WTC11 (cell line): ENCODE measurements at regions not wholly inside any gene's neighbourhood (a gene's known extent, or its start where the extent isn't known, plus 50 kb on each side); places are given as distances from the start of the nearest gene placed in this dataset.

ENCODE experiments used
- ARID4B ChIP-seq: sonication (generic); formaldehyde crosslinking; IDR thresholded peaks from 2 replicates; pipeline ENCODE4 v1.8.0; 2023; ENCODE audit warnings: missing genetic modification reagents, mild to moderate bottlenecking, borderline replicate concordance
- CBFB ChIP-seq: sonication (generic); formaldehyde crosslinking; IDR thresholded peaks from 2 replicates; pipeline ENCODE4 v1.8.1; 2022; ENCODE audit warnings: mild to moderate bottlenecking, low read depth, missing genetic modification reagents
- CTCF ChIP-seq: fragments of 200-600 bp; IDR thresholded peaks from 2 replicates; pipeline ENCODE4 v1.8.0; 2022; ENCODE audit warnings: antibody characterized with exemption
- ESRRA ChIP-seq: sonication (generic); formaldehyde crosslinking; IDR thresholded peaks from 2 replicates; pipeline ENCODE4 v1.8.1; 2022; ENCODE audit warnings: mild to moderate bottlenecking, missing genetic modification reagents, borderline replicate concordance
- FOXP1 ChIP-seq: sonication (generic); formaldehyde crosslinking; IDR thresholded peaks from 2 replicates; pipeline ENCODE4 v1.8.0; 2022; ENCODE audit warnings: missing genetic modification reagents, mild to moderate bottlenecking, moderate library complexity, borderline replicate concordance
- MLX ChIP-seq: sonication (generic); formaldehyde crosslinking; IDR thresholded peaks from 2 replicates; pipeline ENCODE4 v1.8.1; 2023; ENCODE audit warnings: mild to moderate bottlenecking, missing genetic modification reagents, moderate library complexity
- NFATC4 ChIP-seq: fragments of 250-450 bp; sonication (Bioruptor Pico); IDR thresholded peaks from 2 replicates; pipeline ENCODE4 v1.9.0; 2021; ENCODE audit warnings: mild to moderate bottlenecking
- NR3C1 ChIP-seq: sonication (generic); formaldehyde crosslinking; conservative IDR thresholded peaks from 2 replicates; pipeline ENCODE4 v1.8.1; 2023; ENCODE audit warnings: low read depth, mild to moderate bottlenecking, missing genetic modification reagents
- PRDM15 ChIP-seq: sonication (generic); formaldehyde crosslinking; IDR thresholded peaks from 2 replicates; pipeline ENCODE4 v1.8.0; 2022; ENCODE audit warnings: missing genetic modification reagents
- SMAD3 ChIP-seq: sonication (generic); formaldehyde crosslinking; IDR thresholded peaks from 2 replicates; pipeline ENCODE4 v1.8.0; 2022; ENCODE audit warnings: missing genetic modification reagents, mild to moderate bottlenecking, borderline replicate concordance
- SP1 ChIP-seq: sonication (generic); formaldehyde crosslinking; conservative IDR thresholded peaks from 2 replicates; pipeline ENCODE4 v1.8.1; 2022; ENCODE audit warnings: missing genetic modification reagents
- ZNF512 ChIP-seq: sonication (generic); formaldehyde crosslinking; IDR thresholded peaks from 2 replicates; pipeline ENCODE4 v1.8.1; 2022; ENCODE audit warnings: missing genetic modification reagents, borderline replicate concordance
- TF ChIP-seq, protein P1 (sequence below): sonication (generic); formaldehyde crosslinking; conservative IDR thresholded peaks from 2 replicates; pipeline ENCODE4 v1.8.1; 2022; ENCODE audit warnings: mild to moderate bottlenecking, missing genetic modification reagents
- TF ChIP-seq, protein P2 (sequence below): sonication (generic); formaldehyde crosslinking; IDR thresholded peaks from 2 replicates; pipeline ENCODE4 v1.8.0; 2022; ENCODE audit warnings: mild to moderate bottlenecking, missing genetic modification reagents

DNA sequence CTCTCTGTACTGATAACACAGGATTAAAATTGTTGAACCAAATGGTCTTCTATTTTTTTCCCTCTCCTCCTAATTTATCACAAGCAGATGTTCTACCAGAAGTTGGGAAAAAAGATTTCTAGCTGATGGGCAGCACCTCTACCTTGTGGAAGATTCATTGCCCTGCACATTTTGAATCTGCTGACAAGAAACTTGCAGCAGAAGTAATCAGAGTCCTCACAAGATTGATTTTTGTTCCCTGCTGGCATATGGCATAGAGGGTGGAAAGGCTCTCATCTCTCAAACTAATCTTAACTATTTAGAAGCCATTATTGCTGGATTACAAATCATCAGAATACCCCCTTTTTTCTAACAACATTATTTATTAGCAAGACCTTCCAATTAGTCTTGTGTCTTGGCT, 148.9 kb upstream of the MEIS2 start:
- TF ChIP-seq FOXP1 (CRISPR knock-in tag) (no peak), CTCF (no peak), SMAD3 (CRISPR knock-in tag) (no peak), NR3C1 (CRISPR knock-in tag) (no peak), MLX (CRISPR knock-in tag) (no peak), SP1 (CRISPR knock-in tag) (no peak), ESRRA (no peak), PRDM15 (no peak), NFATC4 (CRISPR knock-in tag) (no peak), ARID4B (CRISPR knock-in tag) (no peak), CBFB (CRISPR knock-in tag) (no peak), ZNF512 (CRISPR knock-in tag) (no peak)
- TF ChIP-seq, protein P1, sequence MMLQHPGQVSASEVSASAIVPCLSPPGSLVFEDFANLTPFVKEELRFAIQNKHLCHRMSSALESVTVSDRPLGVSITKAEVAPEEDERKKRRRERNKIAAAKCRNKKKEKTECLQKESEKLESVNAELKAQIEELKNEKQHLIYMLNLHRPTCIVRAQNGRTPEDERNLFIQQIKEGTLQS (CRISPR knock-in tag), result no peak
- TF ChIP-seq, protein P2, sequence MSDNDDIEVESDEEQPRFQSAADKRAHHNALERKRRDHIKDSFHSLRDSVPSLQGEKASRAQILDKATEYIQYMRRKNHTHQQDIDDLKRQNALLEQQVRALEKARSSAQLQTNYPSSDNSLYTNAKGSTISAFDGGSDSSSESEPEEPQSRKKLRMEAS (CRISPR knock-in tag), result no peak
